Neural cell (in vitro differentiated cells): ENCODE measurements at regions not wholly inside any gene's neighbourhood (a gene's known extent, or its start where the extent isn't known, plus 50 kb on each side); places are given as distances from the start of the nearest gene placed in this dataset.

Experiments
- H2AFZ ChIP-seq: fragments of 200-600, 300-800 bp; sonication (generic), shearing (Covaris generic); 2 replicates; pipeline ENCODE4 v1.6.0; 2014; ENCODE audit warnings: low read depth, mild to moderate bottlenecking, antibody characterized with exemption, low read length, moderate library complexity
- H3F3A ChIP-seq: fragments of 200-600 bp; shearing (Covaris generic); 2 replicates; pipeline ENCODE4 v1.6.1; 2016; ENCODE audit warnings: mild to moderate bottlenecking, moderate library complexity, mixed read lengths, antibody characterized with exemption, low read length; ENCODE audit not compliant: insufficient read depth, poor library complexity, severe bottlenecking
- H3K27ac ChIP-seq: fragments of 200-600, 300-800 bp; sonication (generic), shearing (Covaris generic); 2 replicates; pipeline ENCODE4 v1.5.1; 2014; ENCODE audit warnings: mild to moderate bottlenecking, low read length, moderate library complexity
- H3K27me3 ChIP-seq: fragments of 300-800, 200-600 bp; sonication (generic), shearing (Covaris generic); 2 replicates; pipeline ENCODE4 v1.6.0; 2014; ENCODE audit warnings: mild to moderate bottlenecking, low read depth, low read length, moderate library complexity; ENCODE audit not compliant: insufficient read depth
- H3K36me3 ChIP-seq: fragments of 300-800, 200-600 bp; sonication (generic), shearing (Covaris generic); 2 replicates; pipeline ENCODE4 v1.5.1; 2014; ENCODE audit warnings: mild to moderate bottlenecking, antibody characterized with exemption, low read length, moderate library complexity; ENCODE audit not compliant: insufficient read depth
- H3K4me2 ChIP-seq: fragments of 300-800, 200-600 bp; sonication (generic), shearing (Covaris generic); 2 replicates; pipeline ENCODE4 v1.6.0; 2014; ENCODE audit warnings: mild to moderate bottlenecking, low read length
- H3K4me3 ChIP-seq: fragments of 300-800, 200-600 bp; sonication (generic), shearing (Covaris generic); 2 replicates; pipeline ENCODE4 v1.5.1; 2014; ENCODE audit warnings: mild to moderate bottlenecking, low read length, moderate library complexity
- H3K79me2 ChIP-seq: fragments of 200-600 bp; shearing (Covaris generic); replicated peaks from 2 replicates; pipeline ENCODE4 v1.6.0; 2014; ENCODE audit warnings: mild to moderate bottlenecking, low read length, moderate library complexity; ENCODE audit not compliant: insufficient read depth
- H3K9ac ChIP-seq: fragments of 300-800, 200-600 bp; sonication (generic), shearing (Covaris generic); 2 replicates; pipeline ENCODE4 v1.6.1; 2016; ENCODE audit warnings: mild to moderate bottlenecking, low read length, mixed read lengths
- H3K9me2 ChIP-seq: fragments of 200-600 bp; shearing (Covaris generic); 2 replicates; pipeline ENCODE4 v1.6.1; 2016; ENCODE audit warnings: mild to moderate bottlenecking, low read length, mixed read lengths; ENCODE audit not compliant: insufficient read depth
- H3K9me3 ChIP-seq: fragments of 200-600, 300-800 bp; sonication (generic), shearing (Covaris generic); 2 replicates; pipeline ENCODE4 v1.6.1; 2016; ENCODE audit warnings: mild to moderate bottlenecking, mixed run types, low read length, moderate library complexity, mixed read lengths
- H4K20me1 ChIP-seq: fragments of 200-600 bp; shearing (Covaris generic); 2 replicates; pipeline ENCODE4 v1.6.1; 2016; ENCODE audit warnings: mild to moderate bottlenecking, mixed run types; ENCODE audit not compliant: insufficient read depth
- EP300 ChIP-seq: fragments of 450-650 bp; conservative IDR thresholded peaks from 2 replicates; pipeline ENCODE4 v1.6.1; 2014; ENCODE audit warnings: antibody characterized with exemption, mild to moderate bottlenecking, moderate library complexity; ENCODE audit not compliant: poor library complexity, severe bottlenecking
- EZH2 ChIP-seq: fragments of 200-600, 300-800 bp; shearing (Covaris generic), sonication (generic); IDR thresholded peaks from 2 replicates; pipeline ENCODE4 v1.6.1; 2014; ENCODE audit warnings: antibody characterized with exemption, low read length, borderline replicate concordance, mild to moderate bottlenecking; ENCODE audit not compliant: insufficient read depth, poor library complexity, severe bottlenecking
- MXI1 ChIP-seq: fragments of 450-650 bp; conservative IDR thresholded peaks from 2 replicates; pipeline ENCODE4 v1.6.1; 2014; ENCODE audit warnings: antibody characterized with exemption, mild to moderate bottlenecking; ENCODE audit not compliant: poor library complexity, severe bottlenecking
- POLR2AphosphoS5 ChIP-seq: IDR thresholded peaks from 2 replicates; pipeline ENCODE4 v1.6.1; 2012
- RAD21 ChIP-seq: fragments of 450-650 bp; conservative IDR thresholded peaks from 2 replicates; pipeline ENCODE4 v1.6.1; 2014; ENCODE audit warnings: antibody characterized with exemption, mild to moderate bottlenecking, moderate library complexity
- SMC3 ChIP-seq: fragments of 450-650 bp; conservative IDR thresholded peaks from 2 replicates; pipeline ENCODE4 v1.6.1; 2014; ENCODE audit warnings: antibody characterized with exemption, mild to moderate bottlenecking, moderate library complexity; ENCODE audit not compliant: poor library complexity
- TAF1 ChIP-seq: IDR thresholded peaks from 2 replicates; pipeline ENCODE4 v1.6.1; 2012; ENCODE audit warnings: low read depth
- TF ChIP-seq, protein P1 (sequence below): fragments of 450-650 bp; IDR thresholded peaks from 2 replicates; pipeline ENCODE4 v1.5.1; 2014; ENCODE audit warnings: antibody characterized with exemption, mild to moderate bottlenecking, moderate library complexity; ENCODE audit not compliant: poor library complexity, severe bottlenecking
- TF ChIP-seq, protein P2 (sequence below): IDR thresholded peaks from 2 replicates; pipeline ENCODE4 v1.6.1; 2012; ENCODE audit warnings: borderline replicate concordance

DNA sequence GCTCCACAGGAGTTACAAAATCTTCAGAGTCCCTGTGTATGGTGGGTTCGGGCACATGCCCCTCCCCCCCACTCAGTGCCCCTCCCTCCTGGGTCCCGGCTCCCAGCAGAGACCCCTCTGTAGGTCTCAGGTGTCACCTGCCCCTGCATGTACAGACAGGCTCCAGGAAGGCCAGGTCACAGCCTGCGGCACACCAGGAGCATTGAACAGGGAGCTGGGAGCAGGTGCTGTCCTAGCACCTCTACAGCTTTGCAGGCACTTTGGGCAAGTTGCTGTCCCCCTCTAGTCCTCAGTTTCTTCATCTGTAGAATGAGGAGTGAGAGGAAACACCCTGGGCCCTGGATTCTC is 80.1 kb upstream of the RTL6 start:
- Histone ChIP-seq H4K20me1 (no peaks in the 10 kb centered on the region), H3K27ac (no peak overlapping the region), H2AFZ (no peak overlapping the region)

DNA sequence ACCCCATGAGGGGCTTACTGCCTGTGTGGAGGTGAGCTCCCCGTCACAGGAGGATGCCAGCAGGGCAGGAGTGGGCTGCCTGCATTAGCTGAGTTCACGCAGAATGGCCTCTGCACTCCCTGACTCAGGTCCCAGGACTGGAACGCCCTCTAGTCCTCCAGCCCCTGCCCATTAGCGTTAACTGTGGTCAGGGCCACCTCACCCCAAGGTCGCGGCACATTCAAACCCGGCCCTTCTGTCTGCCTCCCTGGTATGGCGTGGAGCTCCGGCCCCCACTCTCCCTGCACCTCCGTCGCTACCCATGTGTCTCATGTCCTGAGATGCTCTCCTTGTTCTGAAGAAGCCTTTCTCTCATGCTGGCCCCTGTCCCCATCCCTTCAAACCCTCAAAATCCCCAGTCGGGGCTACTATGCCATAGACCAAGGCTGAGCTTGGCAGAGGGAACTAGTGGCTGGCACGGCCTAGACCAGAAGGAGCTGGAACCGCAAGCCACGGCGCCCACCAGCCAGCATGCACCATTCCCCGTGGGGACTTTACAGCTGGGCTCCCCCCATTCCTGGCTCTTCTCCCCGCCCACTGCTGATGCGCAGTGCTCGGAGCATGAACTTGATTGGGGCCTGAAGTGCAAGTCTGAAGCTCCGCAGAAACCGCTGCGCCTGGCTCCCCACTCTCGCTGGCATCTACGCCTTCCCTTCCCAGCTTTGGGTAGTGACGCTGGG is 79.5 kb upstream of the RTL6 start:
- Histone ChIP-seq H3K9me2 (no peaks in the 10 kb centered on the region), H4K20me1 (no peaks in the 10 kb centered on the region), H3K27ac (no peak overlapping the region), H3K4me3 (no peak overlapping the region), H3K4me2 (no peak overlapping the region), H3K9ac (no peak overlapping the region), H3K79me2 (no peaks in the 10 kb centered on the region), H2AFZ (no peak overlapping the region), H3K27me3 (no peaks in the 10 kb centered on the region), H3K36me3 (no peaks in the 10 kb centered on the region), H3K9me3 (no peaks in the 10 kb centered on the region), H3F3A (no peaks in the 10 kb centered on the region)
- TF ChIP-seq, protein P1, sequence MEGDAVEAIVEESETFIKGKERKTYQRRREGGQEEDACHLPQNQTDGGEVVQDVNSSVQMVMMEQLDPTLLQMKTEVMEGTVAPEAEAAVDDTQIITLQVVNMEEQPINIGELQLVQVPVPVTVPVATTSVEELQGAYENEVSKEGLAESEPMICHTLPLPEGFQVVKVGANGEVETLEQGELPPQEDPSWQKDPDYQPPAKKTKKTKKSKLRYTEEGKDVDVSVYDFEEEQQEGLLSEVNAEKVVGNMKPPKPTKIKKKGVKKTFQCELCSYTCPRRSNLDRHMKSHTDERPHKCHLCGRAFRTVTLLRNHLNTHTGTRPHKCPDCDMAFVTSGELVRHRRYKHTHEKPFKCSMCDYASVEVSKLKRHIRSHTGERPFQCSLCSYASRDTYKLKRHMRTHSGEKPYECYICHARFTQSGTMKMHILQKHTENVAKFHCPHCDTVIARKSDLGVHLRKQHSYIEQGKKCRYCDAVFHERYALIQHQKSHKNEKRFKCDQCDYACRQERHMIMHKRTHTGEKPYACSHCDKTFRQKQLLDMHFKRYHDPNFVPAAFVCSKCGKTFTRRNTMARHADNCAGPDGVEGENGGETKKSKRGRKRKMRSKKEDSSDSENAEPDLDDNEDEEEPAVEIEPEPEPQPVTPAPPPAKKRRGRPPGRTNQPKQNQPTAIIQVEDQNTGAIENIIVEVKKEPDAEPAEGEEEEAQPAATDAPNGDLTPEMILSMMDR: no peak
- TF ChIP-seq, protein P2, sequence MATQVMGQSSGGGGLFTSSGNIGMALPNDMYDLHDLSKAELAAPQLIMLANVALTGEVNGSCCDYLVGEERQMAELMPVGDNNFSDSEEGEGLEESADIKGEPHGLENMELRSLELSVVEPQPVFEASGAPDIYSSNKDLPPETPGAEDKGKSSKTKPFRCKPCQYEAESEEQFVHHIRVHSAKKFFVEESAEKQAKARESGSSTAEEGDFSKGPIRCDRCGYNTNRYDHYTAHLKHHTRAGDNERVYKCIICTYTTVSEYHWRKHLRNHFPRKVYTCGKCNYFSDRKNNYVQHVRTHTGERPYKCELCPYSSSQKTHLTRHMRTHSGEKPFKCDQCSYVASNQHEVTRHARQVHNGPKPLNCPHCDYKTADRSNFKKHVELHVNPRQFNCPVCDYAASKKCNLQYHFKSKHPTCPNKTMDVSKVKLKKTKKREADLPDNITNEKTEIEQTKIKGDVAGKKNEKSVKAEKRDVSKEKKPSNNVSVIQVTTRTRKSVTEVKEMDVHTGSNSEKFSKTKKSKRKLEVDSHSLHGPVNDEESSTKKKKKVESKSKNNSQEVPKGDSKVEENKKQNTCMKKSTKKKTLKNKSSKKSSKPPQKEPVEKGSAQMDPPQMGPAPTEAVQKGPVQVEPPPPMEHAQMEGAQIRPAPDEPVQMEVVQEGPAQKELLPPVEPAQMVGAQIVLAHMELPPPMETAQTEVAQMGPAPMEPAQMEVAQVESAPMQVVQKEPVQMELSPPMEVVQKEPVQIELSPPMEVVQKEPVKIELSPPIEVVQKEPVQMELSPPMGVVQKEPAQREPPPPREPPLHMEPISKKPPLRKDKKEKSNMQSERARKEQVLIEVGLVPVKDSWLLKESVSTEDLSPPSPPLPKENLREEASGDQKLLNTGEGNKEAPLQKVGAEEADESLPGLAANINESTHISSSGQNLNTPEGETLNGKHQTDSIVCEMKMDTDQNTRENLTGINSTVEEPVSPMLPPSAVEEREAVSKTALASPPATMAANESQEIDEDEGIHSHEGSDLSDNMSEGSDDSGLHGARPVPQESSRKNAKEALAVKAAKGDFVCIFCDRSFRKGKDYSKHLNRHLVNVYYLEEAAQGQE: no peak
- TF ChIP-seq EP300 (no peak), SMC3 (no peak), TAF1 (no peak), RAD21 (no peak), POLR2AphosphoS5 (no peak), EZH2 (no peak), MXI1 (no peak)

More for the DNA sequence above, 80.1 kb upstream of the RTL6 start:
- Histone ChIP-seq H3K9ac (no peak overlapping the region), H3F3A (no peaks in the 10 kb centered on the region), H3K9me3 (no peaks in the 10 kb centered on the region), H3K79me2 (no peaks in the 10 kb centered on the region), H3K36me3 (no peaks in the 10 kb centered on the region), H3K4me2 (no peak overlapping the region), H3K4me3 (no peak overlapping the region), H3K27me3 (no peaks in the 10 kb centered on the region), H3K9me2 (no peaks in the 10 kb centered on the region)
- no peak for TF ChIP-seq TAF1
- TF ChIP-seq MXI1: no peak
- TF ChIP-seq, protein P2: no peak
- TF ChIP-seq POLR2AphosphoS5: no peak
- TF ChIP-seq, protein P1: no peak
- no peak for TF ChIP-seq EP300
- TF ChIP-seq EZH2: no peak
- no peak for TF ChIP-seq SMC3
- no peak for TF ChIP-seq RAD21
